ENCODE measurements at regions not wholly inside any gene's neighbourhood (a gene's known extent, or its start where the extent isn't known, plus 50 kb on each side); places are given as distances from the start of the nearest gene placed in this dataset.

DNA sequence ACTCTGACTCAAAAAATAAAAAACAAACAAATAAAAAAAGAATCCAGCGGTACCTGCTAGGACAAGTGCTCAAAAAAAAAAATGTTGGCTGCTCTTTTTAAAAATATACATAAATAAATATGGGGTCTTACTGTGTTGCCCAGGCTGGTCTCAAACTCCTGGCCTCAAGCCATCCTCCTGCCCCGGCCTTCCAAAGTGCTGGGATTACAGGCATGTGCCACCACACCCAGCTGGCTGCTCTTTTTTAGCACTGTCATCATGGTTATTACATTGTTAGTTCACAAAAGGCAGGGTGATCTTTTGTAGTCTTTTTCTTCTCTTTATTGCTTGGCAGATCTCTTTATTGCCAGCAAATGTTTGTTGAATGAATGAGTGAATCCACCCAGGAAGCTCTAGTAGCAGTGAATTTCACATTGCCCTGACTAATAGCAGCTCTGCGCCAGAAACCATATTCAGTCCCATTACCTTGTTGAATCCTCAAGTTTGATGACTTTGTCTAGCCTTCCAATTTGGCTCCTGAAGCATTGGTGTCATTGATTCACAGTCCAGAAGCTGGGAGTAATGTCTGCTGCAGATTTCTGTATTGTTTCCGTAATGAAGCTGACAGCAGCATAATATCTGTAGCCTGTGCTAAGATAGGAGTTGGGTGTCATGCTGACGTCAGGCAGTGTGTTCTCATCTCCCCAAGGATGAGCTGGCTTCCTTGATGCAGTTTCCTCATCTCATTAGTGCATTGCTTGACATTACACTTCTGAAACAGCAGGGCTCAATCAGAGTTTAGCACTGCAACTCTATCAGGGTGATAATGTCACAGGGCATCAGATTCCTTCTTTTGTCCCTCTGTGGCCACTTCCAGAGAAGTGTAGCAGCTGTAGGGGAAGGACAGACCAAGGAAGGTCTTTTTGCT, 84.9 kb upstream of the TGM3 start:
- no peaks in the 10 kb centered on the region for H3K9me3 ChIP-seq
- H3K4me3 ChIP-seq: no peak overlapping the region
- TF ChIP-seq, protein P1, sequence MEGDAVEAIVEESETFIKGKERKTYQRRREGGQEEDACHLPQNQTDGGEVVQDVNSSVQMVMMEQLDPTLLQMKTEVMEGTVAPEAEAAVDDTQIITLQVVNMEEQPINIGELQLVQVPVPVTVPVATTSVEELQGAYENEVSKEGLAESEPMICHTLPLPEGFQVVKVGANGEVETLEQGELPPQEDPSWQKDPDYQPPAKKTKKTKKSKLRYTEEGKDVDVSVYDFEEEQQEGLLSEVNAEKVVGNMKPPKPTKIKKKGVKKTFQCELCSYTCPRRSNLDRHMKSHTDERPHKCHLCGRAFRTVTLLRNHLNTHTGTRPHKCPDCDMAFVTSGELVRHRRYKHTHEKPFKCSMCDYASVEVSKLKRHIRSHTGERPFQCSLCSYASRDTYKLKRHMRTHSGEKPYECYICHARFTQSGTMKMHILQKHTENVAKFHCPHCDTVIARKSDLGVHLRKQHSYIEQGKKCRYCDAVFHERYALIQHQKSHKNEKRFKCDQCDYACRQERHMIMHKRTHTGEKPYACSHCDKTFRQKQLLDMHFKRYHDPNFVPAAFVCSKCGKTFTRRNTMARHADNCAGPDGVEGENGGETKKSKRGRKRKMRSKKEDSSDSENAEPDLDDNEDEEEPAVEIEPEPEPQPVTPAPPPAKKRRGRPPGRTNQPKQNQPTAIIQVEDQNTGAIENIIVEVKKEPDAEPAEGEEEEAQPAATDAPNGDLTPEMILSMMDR (IDR thresholded peaks at IDR 0.05): no peak
- peak in 1 of 4 donors; percentile 69 for DNase-seq
- ATAC-seq: peak; percentile 53
- H3K27me3 ChIP-seq: peaks cover 22 to 60% of the 10 kb centered on the region in 2 donors
- H3K4me1 ChIP-seq: peaks cover 0 to 52% of the 10 kb centered on the region in 2 donors
- no peaks in the 10 kb centered on the region for H3K36me3 ChIP-seq
- intact Hi-C loops (cut with DNase I): no loop called here
- peak overlapping the region in 1 of 2 donors; percentile 24 for H3K27ac ChIP-seq

DNA sequence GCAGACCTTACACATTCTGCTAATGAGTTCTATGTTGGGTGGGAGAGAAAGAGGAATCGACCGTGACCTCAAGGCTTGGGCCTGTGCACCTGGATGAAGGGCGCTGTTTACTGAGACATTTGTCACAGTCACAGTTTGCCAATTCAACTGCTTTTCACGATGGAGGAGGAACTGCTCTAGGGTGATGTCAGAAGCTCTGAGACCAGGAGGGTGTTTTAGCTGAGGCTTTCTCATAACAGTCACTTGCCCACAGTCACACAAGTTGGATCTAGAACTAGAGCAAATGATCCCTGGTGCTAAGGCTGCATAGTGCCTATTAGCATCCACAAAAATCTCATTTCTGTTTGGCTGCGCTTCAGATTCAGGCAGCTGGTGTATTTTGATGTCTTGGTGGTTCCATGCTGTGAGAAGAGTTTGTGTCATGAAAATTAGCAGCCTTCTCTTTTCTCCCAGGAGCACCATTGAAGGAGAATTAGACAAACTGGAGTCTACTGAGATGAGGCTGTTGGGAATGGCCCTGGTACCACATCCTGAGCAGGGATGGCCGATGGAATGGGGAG, 83.3 kb upstream of the TGM3 start:
- Histone ChIP-seq H3K4me3 (no peak overlapping the region), H3K36me3 (no peaks in the 10 kb centered on the region), H3K27me3 (peaks cover 10 to 44% of the 10 kb centered on the region in 2 donors), H3K9me3 (no peaks in the 10 kb centered on the region), H3K27ac (no peak overlapping the region), H3K4me1 (peaks cover 0 to 45% of the 10 kb centered on the region in 2 donors)
- TF ChIP-seq, protein P1 (IDR thresholded peaks at IDR 0.05): no peak
- ATAC-seq (no peak), DNase-seq (no peak)
- intact Hi-C loops (cut with DNase I): no loop called here

DNA sequence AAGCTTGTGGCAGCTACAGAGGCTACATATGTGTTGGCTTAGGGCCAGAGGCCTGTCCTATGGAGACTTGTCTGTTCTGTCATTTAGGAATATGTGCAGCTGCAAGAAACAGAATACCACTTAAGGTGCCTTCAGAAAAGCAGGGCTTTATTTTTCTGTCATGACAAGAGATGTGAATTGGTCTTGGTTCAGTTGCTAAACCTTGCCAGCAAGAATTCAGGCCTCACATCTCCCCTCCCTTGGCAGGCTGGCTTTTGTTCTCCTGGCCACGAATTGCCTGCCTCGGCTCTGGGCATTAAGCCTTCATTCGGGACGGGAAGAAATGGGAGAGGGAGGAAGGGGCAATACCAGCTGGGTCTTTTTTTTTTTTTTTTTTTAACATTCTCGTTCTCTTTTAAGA, 82.4 kb upstream of the TGM3 start:
- intact Hi-C loops (cut with DNase I): no loop called here
- ATAC-seq (no peak), DNase-seq (no peak)
- Histone ChIP-seq H3K4me3 (no peak overlapping the region), H3K27me3 (peaks cover 3 to 35% of the 10 kb centered on the region in 2 donors), H3K9me3 (no peaks in the 10 kb centered on the region), H3K27ac (no peak overlapping the region), H3K36me3 (no peaks in the 10 kb centered on the region), H3K4me1 (peaks cover 0 to 42% of the 10 kb centered on the region in 2 donors)
- TF ChIP-seq, protein P1 (IDR thresholded peaks at IDR 0.05): no peak

DNA sequence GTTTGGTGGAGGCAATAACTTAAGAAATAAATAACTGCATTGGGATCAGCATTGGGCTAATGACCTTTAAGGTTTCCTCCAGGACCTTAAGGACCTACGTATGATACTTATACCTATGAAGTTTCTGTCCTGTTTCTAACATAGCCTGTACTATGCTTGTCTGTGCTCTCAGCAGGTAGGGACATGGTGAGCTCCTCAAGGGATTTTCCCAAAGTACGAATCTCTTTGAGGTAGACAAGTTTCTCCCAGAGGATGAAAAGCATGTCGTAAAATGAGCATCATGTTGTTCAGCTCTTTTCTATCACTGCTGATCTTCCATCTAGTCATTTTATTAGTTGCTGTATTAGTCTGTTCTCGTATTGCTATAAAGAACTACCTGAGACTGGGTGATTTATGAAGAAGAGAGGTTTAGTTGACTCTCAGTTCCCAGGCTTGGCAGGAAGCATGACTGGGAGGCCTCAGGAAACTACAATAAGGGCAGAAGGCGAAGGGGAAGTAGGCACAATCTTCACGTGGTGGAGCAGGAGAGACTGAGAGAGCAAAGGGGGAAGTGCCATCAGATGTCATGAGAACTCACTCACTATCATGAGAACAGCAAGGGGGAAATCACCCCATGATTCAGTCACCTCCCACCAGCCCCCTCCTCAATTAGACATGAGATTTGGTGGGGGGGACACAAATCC, 77.8 kb upstream of the TGM3 start:
- ATAC-seq: peak; percentile 75
- TF ChIP-seq, protein P1 (IDR thresholded peaks at IDR 0.05): no peak
- Histone ChIP-seq H3K27ac (peak overlapping the region; percentile 19 to 86), H3K4me1 (peaks cover 0 to 11% of the 10 kb centered on the region in 2 donors), H3K4me3 (no peak overlapping the region), H3K27me3 (peaks cover 0 to 7% of the 10 kb centered on the region in 2 donors), H3K36me3 (no peaks in the 10 kb centered on the region), H3K9me3 (peaks cover 0 to 12% of the 10 kb centered on the region in 2 donors)
- intact Hi-C loops (cut with DNase I): no loop called here
- peak in 1 of 4 donors; percentile 73 for DNase-seq

Data from left lung (tissue), 4 donors.